Testis (tissue), 2 donors: ENCODE measurements at regions not wholly inside any gene's neighbourhood (a gene's known extent, or its start where the extent isn't known, plus 50 kb on each side); places are given as distances from the start of the nearest gene placed in this dataset.
"Not testable (repeated sequence)": the region's sequence is repeated elsewhere in the genome, so short reads cannot be mapped to it uniquely, and the experiment has no call there.

Experiments
- DNase-seq: peaks from one replicate; pipeline ENCODE4 v3.0.0-alpha.2; 2019
- H3K27ac ChIP-seq, 2 donors: fragments of 200-600 bp; sonication (generic); one replicate each; pipeline ENCODE4 v1.5.1; 2019
- H3K27me3 ChIP-seq: fragments of 200-600 bp; sonication (generic); one replicate; pipeline ENCODE4 v1.5.1; 2019
- H3K36me3 ChIP-seq: fragments of 200-600 bp; sonication (generic); one replicate; pipeline ENCODE4 v1.5.1; 2017; ENCODE audit warnings: low read depth; ENCODE audit errors: missing control alignments
- H3K4me1 ChIP-seq: fragments of 200-600 bp; sonication (generic); one replicate; pipeline ENCODE4 v1.5.1; 2019
- H3K4me3 ChIP-seq, 2 donors: fragments of 200-600 bp; sonication (generic); one replicate each; pipeline ENCODE4 v1.5.1; 2017 to 2019
- H3K9me3 ChIP-seq: fragments of 200-600 bp; sonication (generic); one replicate; pipeline ENCODE4 v1.5.1; 2017
- CTCF ChIP-seq, 3 experiments: fragments of 450-650 bp in 2 of 3; fragments of 200-600 bp in 1 of 3; sonication (generic) in 1 of 3; IDR thresholded peaks; one replicate each; pipeline ENCODE4 v1.5.1; 2016 to 2019; ENCODE audit warnings: antibody characterized with exemption in 3 of 3, mild to moderate bottlenecking in 2 of 3, moderate library complexity in 1 of 3
- POLR2A ChIP-seq: fragments of 450-650 bp; IDR thresholded peaks from one replicate; pipeline ENCODE4 v1.6.1; 2017; ENCODE audit warnings: antibody characterized with exemption, mild to moderate bottlenecking, moderate library complexity
- WGBS, 2 donors: methylation state at CpG; one replicate each; pipeline ENCODE4 v1.1.5; 2018; 5-methylcytosine and 5-hydroxymethylcytosine counted together
- intact Hi-C: fragments of 100-400 bp; cut with DNase I; formaldehyde crosslinking; loops from one replicate; pipeline ENCODE4 v1.15.1; 2023; ENCODE audit warnings: low total_unique reads

DNA sequence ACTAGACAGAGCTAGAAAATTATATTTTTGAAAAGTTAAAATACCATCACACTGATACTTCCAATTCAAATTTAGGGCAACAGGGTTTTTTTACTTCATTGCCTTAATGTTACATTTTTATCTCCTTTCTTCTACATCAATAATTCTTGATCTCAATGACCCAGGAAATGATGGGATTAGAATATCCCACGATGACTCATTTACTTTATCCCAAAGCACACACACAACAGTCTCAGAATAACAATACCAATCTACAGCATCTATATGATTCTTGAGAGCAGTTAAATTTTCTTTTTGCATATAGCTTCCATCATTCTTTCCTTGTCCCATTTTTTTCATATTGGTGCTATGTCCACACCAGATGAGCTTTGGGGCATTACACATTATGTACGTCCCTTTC, 98.4 kb upstream of the EEPD1 start:
- no peaks in the 10 kb centered on the region for H3K4me1 ChIP-seq
- no peak overlapping the region for H3K27ac ChIP-seq
- no peaks in the 10 kb centered on the region for H3K27me3 ChIP-seq
- intact Hi-C loops: no loop called here
- no peak overlapping the region for H3K4me3 ChIP-seq
- H3K9me3 ChIP-seq: no peaks in the 10 kb centered on the region
- no peak for TF ChIP-seq POLR2A
- no peak for TF ChIP-seq CTCF (IDR thresholded peaks at IDR 0.05)
- 87 to 89% methylated on average over 2 of the region's 2 CpGs for WGBS, 2 donors
- DNase-seq: no peak
- no peaks in the 10 kb centered on the region for H3K36me3 ChIP-seq

GRCh38 chr7:36055207-36055606, 97.8 kb upstream of the EEPD1 start:
- Histone ChIP-seq H3K27ac (no peak overlapping the region), H3K4me3 (no peak overlapping the region), H3K9me3 (no peaks in the 10 kb centered on the region), H3K4me1 (no peaks in the 10 kb centered on the region), H3K27me3 (no peaks in the 10 kb centered on the region), H3K36me3 (no peaks in the 10 kb centered on the region)
- intact Hi-C loops: no loop called here
- WGBS, 2 donors: 89 to 90% methylated on average over 4 of the region's 4 CpGs
- no peak for TF ChIP-seq POLR2A
- no peak for TF ChIP-seq CTCF (IDR thresholded peaks at IDR 0.05)
- no peak for DNase-seq

- H3K9me3 ChIP-seq: no peaks in the 10 kb centered on the region
- no peaks in the 10 kb centered on the region for H3K36me3 ChIP-seq
- H3K27ac ChIP-seq: no peak overlapping the region
- 81 to 86% methylated on average over 4 of the region's 4 CpGs for WGBS, 2 donors
- intact Hi-C loops: no loop called here
- TF ChIP-seq CTCF (IDR thresholded peaks at IDR 0.05) (no peak), POLR2A (no peak)
- H3K4me1 ChIP-seq: peaks cover 3% of the 10 kb centered on the region
- H3K27me3 ChIP-seq: no peaks in the 10 kb centered on the region
- no peak for DNase-seq
- H3K4me3 ChIP-seq: no peak overlapping the region
Measured at GRCh38 chr7:36057323-36057722, 95.7 kb upstream of the EEPD1 start.

DNA sequence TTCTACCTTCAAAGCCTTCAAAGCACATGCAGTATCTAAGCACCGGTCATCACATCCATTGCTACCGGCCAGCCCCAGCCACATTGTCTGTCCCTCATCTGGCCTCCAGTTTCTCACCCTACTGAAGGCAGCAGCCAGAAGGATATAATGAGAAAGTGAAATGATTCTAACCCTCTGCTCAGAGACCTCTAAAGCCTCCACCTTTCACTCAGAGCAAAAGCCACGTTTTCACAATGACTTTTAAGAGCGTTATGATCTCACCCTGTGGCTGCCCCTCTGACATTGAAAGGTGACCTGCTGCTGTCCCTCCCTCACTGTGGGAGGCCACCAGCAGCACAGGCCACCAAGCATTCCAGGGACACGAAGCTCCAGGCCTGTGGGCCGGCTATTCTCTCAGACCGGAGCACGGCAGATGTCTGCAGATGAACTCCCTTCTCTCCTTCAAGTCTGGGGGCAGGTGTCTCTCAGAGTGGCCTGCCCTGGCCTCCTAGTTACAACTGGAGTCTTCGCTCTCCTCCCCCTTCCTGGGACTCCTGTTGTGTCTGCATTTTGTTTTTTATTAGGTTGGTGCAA, 94.9 kb upstream of the EEPD1 start:
- Histone ChIP-seq H3K9me3 (no peaks in the 10 kb centered on the region), H3K4me1 (peaks cover 6% of the 10 kb centered on the region), H3K36me3 (no peaks in the 10 kb centered on the region), H3K27me3 (no peaks in the 10 kb centered on the region), H3K4me3 (no peak overlapping the region), H3K27ac (no peak overlapping the region)
- no peak for DNase-seq
- intact Hi-C loops: no loop called here
- TF ChIP-seq POLR2A (no peak), CTCF (IDR thresholded peaks at IDR 0.05) (no peak)
- WGBS, 2 donors: 77 to 90% methylated on average over 8 to 9 of the region's 9 CpGs

DNA sequence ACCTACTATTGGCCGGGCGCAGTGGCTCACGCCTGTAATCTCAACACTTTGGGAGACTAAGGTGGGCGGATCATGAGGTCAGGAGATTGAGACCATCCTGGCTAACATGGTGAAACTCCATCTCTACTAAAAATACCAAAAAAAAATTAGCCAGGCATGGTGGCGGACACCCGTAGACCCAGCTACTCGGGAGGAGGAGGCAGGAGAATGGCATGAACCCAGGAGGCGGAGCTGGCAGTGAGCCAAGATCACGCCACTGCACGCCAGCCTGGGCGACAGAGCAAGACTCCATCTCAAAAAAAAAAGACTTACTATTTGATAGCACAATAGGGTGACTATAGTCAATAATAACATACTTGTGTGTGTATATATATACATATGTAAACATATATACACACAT, 92.7 kb upstream of the EEPD1 start:
- H3K9me3 ChIP-seq, H3K27ac ChIP-seq, H3K4me3 ChIP-seq, H3K36me3 ChIP-seq, H3K27me3 ChIP-seq, intact Hi-C loops, DNase-seq: not testable (repeated sequence)
- H3K4me1 ChIP-seq: peaks cover 11% of the 10 kb centered on the region
- 86 to 87% methylated on average over 11 of the region's 11 CpGs for WGBS, 2 donors
